Fibroblast of villous mesenchyme (primary cell): ENCODE measurements at regions not wholly inside any gene's neighbourhood (a gene's known extent, or its start where the extent isn't known, plus 50 kb on each side); places are given as distances from the start of the nearest gene placed in this dataset.
"Not testable (repeated sequence)": the region's sequence is repeated elsewhere in the genome, so short reads cannot be mapped to it uniquely, and the experiment has no call there.

Experiments
- DNase-seq: peaks from one replicate; pipeline ENCODE4 v3.0.0-alpha.2; 2010; ENCODE audit warnings: low read depth
- H3K4me3 ChIP-seq: 2 replicates; pipeline ENCODE4 v1.5.1; 2011; ENCODE audit warnings: low read depth, mild to moderate bottlenecking, low read length
- CTCF ChIP-seq: IDR thresholded peaks from 2 replicates; pipeline ENCODE4 v1.5.1; 2012; ENCODE audit warnings: low read depth, mild to moderate bottlenecking, low read length; ENCODE audit not compliant: insufficient read depth

GRCh38 chr10:5283305-5284158, 81.2 kb upstream of the UCN3 start:
- peak; percentile 84 for TF ChIP-seq CTCF
- DNase-seq, result peak; percentile 64
- no peak overlapping the region for H3K4me3 ChIP-seq

- DNase-seq, result peak; percentile 68
- no peak overlapping the region for H3K4me3 ChIP-seq
- TF ChIP-seq CTCF, result no peak
These were observed 80.3 kb upstream of the UCN3 start for GRCh38 chr10:5284311-5285057.

GRCh38 chr10:5285186-5285585, 79.6 kb upstream of the UCN3 start:
- DNase-seq, result no peak
- TF ChIP-seq CTCF, result no peak
- H3K4me3 ChIP-seq, result no peak overlapping the region

GRCh38 chr10:5288359-5288758, 76.4 kb upstream of the UCN3 start:
- no peak for DNase-seq
- H3K4me3 ChIP-seq, result no peak overlapping the region
- TF ChIP-seq CTCF, result no peak

- DNase-seq, H3K4me3 ChIP-seq: not testable (repeated sequence)
These were observed 75.5 kb upstream of the UCN3 start for GRCh38 chr10:5289228-5289627.

- peak; percentile 98 for DNase-seq
- peak; percentile 1 for TF ChIP-seq CTCF
- no peak overlapping the region for H3K4me3 ChIP-seq
These were observed 73.1 kb upstream of the UCN3 start for GRCh38 chr10:5291501-5292195.

GRCh38 chr10:5292196-5292735, 72.5 kb upstream of the UCN3 start:
- TF ChIP-seq CTCF, result peak; percentile 2
- H3K4me3 ChIP-seq, result no peak overlapping the region

GRCh38 chr10:5292970-5293369, 71.8 kb upstream of the UCN3 start:
- DNase-seq, H3K4me3 ChIP-seq: not testable (repeated sequence)

More at GRCh38 chr10:5292196-5292735, 72.5 kb upstream of the UCN3 start:
- DNase-seq, result no peak
